Kidney tubule cell (primary cell): ENCODE measurements at regions not wholly inside any gene's neighbourhood (a gene's known extent, or its start where the extent isn't known, plus 50 kb on each side); places are given as distances from the start of the nearest gene placed in this dataset.
"Not testable (repeated sequence)": the region's sequence is repeated elsewhere in the genome, so short reads cannot be mapped to it uniquely, and the experiment has no call there.

Experiments
- DNase-seq: peaks from one replicate; pipeline ENCODE4 v3.0.0-alpha.2; 2018; ENCODE audit warnings: low spot score

DNA sequence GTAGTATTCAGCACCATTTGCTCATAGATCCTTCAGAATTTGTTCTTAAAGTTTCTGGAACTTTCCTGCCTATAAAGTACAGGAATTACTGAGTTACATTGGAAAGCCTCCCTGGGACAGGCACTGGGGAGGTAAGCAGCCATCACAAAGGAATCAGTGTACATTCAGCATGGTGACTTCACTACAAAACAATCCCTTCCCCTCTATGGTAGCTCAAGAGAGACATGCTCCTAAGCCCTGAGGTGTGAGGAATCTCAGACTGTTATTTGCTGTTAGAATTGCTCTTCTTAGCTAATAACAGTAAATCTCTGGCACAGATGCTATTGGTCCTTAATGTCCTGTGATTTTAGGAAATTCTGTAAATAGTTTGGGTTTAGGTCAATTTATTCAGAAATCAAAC, 1898.0 kb upstream of the PCDH7 start:
- peak; percentile 33 for DNase-seq

DNA sequence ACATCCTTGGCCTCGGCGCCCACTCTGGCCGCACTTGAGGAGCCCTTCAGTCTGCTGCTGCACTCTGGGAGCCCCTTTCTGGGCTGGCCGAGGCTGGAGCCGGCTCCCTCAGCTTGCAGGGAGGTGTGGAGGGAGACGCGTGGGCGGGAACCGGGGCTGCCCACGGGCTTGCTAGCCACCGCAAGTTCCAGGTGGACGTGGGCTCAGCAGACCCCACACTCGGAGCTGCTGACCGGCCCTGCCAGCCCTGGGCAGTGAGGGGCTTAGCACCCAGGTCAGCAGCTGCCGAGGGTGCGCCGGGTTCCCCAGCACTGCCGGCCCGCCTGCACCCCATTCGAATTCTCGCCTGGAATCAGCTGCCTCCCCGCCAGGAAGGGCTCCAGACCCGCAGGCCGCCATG, 1892.3 kb upstream of the PCDH7 start:
- DNase-seq = no peak

DNA sequence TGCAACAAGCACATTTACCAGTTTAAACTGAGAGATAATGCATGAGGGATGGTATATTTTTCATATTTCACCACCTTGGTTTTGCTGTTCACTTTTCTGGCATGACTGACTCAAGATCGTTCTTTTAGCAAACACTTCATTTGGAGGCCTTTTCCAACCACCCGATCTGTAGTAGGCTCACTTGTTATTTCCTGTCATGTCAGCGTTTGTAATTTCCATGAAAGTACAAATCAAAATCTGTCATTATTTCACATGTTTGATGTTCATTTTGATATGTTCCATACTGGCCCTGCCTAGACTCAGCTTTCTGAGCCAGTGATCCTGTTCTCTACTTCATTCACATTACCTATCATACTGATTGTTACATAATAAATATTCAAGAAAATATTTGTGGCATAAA, 1888.3 kb upstream of the PCDH7 start:
- no peak for DNase-seq

DNA sequence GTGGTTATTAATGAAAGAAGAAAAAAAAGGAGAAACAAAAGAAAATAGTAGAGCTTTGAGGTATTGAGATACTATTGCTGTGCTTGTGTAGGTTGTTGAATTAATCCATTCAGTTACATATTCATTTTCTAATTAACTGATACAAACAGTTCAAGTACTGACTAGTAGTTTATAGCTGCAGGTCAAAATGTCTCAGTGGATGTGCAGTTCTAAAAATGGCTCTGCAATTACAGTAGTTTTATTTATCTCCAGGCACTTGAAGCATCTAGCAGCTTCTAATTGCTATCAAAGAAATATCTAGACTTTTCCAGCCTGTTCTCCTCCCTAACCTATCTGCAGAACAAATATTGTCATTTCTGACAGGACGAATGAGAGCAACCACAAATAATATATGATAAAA, 1887.7 kb upstream of the PCDH7 start:
- no peak for DNase-seq

DNA sequence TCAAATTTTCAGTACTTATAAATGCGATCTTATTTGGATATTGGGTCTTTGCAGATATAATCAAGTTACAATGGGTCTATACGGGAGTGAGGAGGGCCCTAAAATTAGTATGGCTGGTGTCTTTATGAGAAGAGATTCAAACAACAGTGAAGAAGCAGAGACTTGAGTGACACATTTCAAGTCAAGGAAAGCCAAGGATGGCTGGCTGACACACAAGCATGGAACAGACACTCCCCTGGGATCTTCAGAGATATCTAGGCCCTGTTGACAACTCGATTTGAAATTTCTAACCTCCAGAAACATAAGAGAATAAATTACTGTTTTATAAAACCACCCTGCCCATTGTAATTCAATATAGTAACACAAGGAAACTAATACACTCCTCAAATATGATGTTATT, 1886.0 kb upstream of the PCDH7 start:
- no peak for DNase-seq

DNA sequence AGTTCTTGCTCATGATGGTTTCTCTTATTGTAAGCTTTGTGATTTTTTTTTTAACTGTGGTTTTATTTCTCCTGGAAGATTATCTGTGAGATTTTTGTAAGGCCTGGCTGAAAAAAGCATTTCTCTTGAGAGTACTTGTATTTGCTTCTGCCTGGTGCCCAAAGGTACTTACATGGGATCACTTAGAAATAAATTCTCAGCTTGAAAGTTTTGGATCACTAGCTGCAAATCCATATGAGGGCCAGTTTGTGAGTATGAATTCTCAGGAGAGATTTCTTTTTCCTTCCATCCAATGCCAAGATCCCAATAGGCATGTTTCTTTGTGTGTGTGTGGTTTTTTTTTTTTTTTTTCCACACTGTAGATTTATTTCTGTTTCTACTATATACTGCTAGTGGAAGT, 1884.7 kb upstream of the PCDH7 start:
- no peak for DNase-seq

DNA sequence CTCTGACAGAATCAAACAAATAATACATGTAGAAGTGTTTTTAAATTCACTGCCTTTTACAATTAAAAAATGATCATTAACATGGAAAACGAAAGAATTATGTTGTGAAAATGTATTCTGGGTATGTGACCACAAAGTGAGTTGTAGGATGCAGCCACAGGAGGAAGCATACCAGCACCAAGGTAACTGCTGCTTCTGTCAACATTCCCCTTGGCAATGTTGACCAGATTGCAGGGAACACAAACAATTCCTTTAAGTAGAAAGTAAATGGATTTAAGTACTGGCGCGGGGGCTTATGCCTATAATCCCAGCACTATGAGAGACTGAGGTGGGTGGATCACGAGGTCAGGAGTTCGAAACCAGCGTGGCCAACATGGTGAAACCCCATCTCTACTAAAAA, 1877.9 kb upstream of the PCDH7 start:
- no peak for DNase-seq

DNA sequence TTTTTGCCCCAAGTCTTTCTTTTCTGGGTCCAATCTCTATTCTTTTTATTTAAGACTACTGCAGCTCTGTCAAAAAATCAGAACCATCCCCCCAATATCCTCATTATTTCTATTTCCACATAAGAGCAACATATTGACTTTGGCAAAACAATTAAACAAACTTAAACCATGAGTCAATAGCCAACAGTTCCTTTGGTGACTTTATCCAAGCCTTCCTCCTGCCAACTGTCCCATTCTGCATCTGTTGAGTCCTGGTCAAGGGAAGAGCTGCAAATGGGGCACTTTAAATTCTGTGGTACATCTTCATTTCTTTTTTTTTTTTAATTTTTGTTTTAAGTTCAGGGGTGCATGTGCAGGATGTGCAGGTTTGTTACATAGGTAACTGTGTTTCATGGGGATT, 1875.0 kb upstream of the PCDH7 start:
- no peak for DNase-seq

DNA sequence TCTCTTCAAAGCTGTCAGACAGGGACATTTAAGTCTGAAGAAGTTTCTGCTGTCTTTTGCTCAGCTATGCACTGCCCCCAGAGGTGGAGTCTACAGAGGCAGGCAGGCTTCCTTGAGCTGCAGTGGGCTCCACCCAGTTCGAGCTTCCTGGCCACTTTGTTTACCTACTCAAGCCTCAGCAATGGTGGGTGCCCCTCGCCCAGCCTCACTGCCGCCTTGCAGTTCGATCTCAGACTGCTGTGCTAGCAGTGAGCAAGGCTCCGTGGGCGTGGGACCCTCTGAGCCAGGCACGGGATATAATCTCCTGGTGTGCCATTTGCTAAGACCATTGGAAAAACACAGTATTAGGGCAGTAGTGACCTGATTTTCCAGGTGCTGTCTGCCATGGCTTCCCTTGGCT, 1863.1 kb upstream of the PCDH7 start:
- not testable (repeated sequence) for DNase-seq

DNA sequence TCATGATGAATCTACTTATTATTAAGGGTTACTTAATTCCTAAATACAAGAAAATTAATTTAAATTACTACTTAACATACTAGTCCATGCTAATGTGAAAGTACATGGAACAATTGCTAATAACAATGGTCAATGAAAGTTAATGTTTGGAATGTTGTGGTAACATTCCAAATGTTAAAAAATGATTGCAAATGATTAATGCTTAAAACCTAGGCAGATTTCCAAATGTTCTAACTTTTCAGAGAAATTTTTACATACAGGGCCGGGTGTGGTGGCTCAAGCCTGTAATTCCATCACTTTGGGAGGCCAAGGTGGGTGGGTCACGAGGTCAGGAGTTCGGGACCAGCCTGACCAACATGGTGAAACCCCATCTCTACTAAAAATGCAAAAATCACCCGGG, 1851.3 kb upstream of the PCDH7 start:
- no peak for DNase-seq

DNA sequence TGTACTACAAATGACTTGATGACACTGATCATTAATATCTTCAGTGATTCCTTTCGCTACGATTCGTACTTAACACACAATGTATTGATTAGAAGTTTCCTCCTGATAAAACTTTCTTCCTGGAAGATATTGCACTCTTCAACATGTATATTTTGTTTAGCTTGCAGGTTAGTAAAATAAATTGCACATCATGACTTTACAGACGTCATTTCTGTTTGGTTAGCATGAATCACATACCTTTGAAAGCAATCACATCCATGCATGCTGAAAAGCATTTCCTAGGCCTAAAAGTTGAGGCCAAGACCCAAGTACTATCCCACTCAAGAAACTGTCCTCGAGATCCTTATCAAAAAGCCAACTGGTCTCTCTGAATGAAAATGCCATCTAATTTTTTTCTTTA, 1841.0 kb upstream of the PCDH7 start:
- no peak for DNase-seq

DNA sequence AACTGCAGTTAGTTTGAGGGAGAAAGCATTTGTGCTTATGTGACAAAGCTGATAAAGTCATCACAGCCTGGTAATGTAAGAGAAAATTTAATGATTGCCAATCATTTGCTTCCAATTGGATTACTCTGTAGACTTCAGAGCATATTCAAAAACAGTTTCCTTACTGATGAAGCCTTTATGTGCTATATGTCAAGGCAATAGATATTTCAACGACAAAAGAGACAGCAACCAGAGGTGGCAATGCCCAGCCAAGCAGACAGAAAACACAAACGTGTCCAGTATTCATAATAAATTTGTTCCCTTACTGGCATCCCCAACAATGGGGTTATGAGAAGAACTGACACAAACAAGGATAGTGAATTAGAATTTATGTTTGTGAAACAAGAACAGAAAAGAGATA, 1840.3 kb upstream of the PCDH7 start:
- DNase-seq = no peak

DNA sequence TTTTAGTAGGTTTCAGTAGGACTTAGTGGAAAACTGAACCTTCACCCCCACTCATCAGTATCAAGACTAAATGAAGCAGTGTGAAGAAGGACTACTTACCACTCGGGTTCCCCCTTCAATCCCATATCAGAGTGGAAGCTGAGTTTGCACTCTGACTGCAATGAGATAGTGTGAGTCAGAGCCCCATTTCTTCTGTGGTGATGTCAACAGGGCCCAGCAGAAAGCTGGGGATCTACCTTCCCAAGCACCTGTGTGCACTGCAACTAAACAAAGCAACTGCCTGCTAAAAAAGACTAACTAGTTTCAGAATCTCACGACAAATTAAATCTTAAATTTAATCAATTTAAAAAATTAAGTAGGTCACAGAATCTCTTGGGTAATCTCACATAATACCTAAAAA, 1837.0 kb upstream of the PCDH7 start:
- DNase-seq = no peak

DNA sequence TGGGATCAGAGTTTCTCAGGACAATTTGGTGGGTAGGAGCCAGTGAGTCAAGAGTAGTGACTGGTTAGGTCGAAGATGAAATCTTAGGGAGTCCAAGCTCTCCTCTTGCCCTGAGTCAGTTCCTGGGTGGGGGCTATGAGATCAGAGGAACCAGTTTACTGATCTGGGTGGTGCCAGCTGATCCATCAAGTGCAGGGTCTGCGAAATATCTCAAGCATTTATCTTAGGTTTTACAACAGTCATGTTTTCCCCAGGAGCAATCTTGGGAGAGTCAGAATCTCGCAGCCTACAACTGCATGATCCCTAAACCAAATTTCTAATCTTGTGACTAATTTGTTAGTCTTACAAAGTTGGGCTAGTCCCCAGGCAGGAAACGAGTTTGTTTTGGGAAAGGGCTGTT, 1833.2 kb upstream of the PCDH7 start:
- no peak for DNase-seq

DNA sequence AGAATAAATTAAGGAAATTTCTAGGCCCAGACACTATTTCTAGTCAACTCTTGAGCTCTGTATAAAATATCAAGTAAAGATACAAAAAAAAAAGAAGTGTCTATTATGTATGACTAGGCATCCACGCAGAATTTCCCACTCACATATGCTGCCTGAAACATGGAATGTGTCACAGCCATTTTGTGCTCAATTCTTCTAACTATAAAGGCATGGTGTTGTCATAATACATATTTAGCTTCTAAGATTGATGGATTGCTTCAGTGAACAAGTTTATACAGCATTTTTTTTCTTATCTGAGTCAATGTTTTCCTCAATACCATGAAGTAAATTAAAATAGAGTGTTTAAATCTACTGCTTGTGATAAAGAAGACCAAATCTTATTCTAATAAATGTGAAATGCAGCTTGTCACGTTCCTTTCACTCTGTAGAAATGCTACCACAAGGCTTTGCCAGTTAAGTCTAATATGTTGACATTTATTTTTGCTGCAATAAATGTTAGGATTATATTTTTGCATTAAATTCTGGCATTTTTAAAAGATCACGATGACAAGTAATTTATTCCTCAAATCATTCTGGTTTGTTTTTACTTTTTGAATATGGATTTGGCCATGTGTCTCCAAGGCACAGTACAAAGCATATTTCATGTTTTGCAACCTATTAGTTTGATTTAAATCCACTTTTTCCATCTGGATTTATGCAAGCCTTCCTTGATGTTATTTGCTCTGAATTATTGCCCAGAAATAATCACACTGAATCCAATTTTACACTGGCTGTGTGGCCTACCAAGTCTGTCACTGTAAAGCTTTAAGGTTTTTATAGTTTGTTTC, 1829.0 kb upstream of the PCDH7 start:
- DNase-seq = no peak

DNA sequence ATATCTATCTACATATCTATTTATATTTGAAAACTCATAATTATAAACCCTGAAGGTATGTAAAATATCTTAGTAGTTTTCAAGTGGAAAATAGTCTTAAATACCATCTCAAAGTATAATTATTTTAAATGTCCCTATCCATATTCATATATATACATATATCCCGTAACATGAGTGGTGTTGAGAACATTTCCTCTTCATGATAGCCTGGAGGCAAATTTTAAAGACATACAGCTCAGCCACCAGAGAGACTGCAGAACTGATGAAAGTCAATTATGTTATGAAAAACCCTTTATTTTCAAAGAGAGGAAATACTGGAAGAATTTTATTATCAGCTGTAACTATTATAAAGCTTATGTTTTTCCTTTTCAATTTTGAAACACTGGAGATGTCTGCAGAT, 1806.7 kb upstream of the PCDH7 start:
- DNase-seq = no peak

DNA sequence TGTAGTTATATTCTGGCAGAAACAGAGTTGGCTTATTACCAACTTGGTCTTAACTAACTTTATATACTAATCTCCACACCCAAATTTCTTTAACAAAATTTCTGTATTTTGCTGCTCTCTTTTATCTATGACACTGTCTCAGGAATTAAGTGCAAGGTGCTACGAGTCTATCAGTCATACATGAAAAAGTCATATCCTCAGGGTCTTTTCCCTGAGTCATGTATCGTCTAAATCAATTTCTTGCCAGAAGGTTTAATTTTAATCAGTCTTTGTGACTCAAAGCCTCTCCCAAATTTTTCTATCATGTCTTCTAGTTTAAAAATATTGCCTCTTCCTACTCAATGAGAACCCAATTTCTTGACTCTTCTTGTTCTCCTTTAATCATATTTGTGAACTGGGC, 1803.6 kb upstream of the PCDH7 start:
- DNase-seq = no peak

DNA sequence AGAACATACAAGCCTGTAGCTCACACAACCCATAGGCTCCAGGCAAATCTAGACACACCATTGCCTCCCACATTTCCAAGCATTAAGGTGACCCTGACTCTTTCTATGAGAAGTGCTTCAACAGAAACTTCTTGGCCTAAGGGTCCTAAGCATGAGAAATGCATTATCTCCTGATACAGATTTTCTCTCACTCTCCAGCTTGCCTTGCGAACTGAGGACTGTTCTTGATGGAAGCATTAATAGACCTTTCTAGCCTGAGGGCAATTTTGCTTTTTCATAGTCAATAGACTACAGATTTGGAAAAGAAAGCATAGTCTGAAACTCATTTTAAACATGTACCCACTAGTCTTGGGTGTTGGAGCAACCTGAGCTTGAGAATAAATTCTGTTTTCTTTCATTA, 1801.3 kb upstream of the PCDH7 start:
- no peak for DNase-seq

DNA sequence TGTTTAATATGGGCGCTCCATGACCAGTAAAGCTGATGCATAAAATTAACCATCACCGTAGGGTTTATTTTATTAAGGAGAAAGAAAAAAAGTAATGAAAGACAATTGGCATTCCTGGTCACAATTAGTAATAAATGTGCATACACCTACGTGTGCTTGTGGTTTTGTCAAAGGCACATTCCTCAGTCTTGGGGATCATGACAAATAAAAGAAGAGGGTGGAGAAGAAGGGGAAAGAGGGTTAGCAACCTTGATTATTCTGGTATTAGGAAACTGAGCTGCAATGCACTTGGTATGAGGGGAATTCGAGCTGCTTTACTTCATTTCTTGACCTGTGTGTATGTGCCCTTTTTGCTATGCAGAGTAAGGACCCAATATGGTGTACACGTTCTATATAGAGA, 1798.3 kb upstream of the PCDH7 start:
- peak; percentile 13 for DNase-seq

DNA sequence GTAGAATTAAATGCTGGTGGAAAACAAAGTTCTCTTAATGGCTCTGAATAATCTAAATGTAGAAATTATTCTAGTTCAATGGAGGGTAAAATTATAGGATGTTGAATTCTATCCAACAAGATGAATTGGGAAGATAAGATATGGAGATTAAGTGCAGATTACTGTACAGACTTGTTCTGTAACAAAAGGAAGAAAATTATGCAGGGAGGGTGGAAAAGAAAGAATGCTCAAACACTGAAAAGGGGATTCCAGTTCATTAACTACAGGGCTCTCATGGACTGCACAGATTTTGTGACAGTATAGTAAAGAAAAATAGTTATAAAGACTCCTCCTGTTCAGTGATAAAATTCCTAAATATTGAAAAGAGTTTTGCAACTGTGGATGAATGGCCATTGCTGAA, 1794.0 kb upstream of the PCDH7 start:
- DNase-seq = no peak

DNA sequence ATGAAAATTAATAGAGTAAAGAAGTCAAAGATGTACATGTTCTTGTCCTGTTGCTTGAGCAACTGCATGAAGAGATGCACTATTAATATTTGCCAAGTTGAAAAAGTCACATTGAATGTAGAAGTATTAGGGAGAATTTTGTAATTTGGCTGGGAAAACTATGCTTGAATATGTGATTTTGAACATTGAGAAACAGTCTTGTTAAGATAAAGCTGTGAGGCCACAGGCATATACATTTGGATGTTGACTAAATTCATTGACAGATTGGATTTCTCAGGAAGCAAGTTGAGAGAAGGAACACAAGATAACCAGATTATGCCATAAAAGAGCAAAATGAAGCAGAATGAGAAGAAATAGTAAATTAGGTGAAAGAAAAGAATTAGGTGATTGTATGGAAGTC, 1777.5 kb upstream of the PCDH7 start:
- DNase-seq = no peak

DNA sequence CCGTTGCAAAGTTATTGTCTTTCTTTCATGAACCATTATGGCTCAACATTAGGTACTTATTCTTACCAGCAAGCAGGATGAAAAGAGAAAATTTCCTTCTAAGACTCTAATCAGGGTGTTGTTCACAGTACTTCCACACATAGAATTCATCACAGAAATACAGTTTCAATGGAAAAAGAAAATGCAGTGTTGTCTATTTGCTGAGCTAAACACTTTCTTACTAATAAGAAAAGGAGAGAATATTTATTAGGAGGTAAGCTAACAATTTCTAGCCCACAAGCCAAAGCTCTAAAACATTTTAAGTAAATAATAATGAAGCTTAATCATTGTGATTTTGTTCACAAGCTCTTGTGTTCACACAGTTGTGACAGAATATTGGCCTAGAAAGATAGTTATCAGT, 1772.8 kb upstream of the PCDH7 start:
- DNase-seq = no peak

DNA sequence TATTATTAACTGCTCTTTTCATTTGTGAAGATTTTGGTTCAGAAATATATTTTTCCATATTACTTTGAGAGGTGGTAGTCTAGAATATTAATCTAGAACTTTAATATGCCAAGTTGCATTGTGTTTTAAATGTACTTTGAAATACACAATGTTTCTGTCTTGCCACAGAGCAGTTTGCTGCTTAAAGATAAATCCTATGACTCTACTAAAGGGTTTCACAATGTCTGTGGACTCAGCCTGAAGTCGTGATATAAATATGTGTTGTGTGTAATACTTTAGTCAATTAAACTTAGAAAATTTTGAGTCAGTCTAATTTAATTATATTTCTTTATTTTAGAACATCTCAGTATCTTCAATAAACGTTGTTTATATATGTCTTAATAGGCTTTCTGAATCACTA, 1771.7 kb upstream of the PCDH7 start:
- no peak for DNase-seq

DNA sequence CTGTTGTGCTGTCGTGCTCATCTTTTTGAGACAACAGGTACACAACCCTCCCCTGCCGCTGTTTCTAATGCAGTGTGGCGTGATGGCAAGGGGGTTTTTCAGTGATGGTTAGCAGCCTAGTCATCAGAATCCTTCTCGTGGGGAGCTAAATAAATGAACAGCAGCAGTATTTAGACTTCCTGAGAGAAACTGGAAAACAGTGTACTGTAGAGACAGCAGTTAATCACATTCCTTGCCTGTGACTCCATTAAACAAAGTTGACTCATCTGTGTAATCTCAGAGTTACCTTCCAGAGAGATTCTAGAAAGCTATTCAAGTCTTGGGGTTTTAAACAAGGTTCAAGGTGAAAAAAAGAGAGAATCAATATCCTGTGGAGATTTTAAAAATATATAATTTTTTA, 1753.2 kb upstream of the PCDH7 start:
- peak; percentile 65 for DNase-seq
